ENCODE measurements at regions not wholly inside any gene's neighbourhood (a gene's known extent, or its start where the extent isn't known, plus 50 kb on each side); places are given as distances from the start of the nearest gene placed in this dataset.

- TF ChIP-seq NFRKB (IDR thresholded peaks at IDR 0.05) (no peak), SUZ12 (IDR thresholded peaks at IDR 0.05) (no peak), FOXK2 (IDR thresholded peaks at IDR 0.05) (no peak), ZNF384 (IDR thresholded peaks at IDR 0.05) (no peak), ELF4 (IDR thresholded peaks at IDR 0.05) (no peak), PKNOX1 (IDR thresholded peaks at IDR 0.05) (no peak), LEF1 (IDR thresholded peaks at IDR 0.05; ENCODE audit: borderline replicate concordance) (no peak), HDGF (IDR thresholded peaks at IDR 0.05; ENCODE audit: borderline replicate concordance) (no peak), SP1 (IDR thresholded peaks at IDR 0.05) (no peak), BHLHE40 (IDR thresholded peaks at IDR 0.05; ENCODE audit: borderline replicate concordance) (no peak), FOXM1 (IDR thresholded peaks at IDR 0.05; ENCODE audit: borderline replicate concordance) (no peak), TARDBP (IDR thresholded peaks at IDR 0.05) (no peak)
Observed at GRCh38 chr5:104556957-104557356, 994.4 kb upstream of the NUDT12 start.

All from HEK293T (cell line).